PC-3 (cell line): ENCODE measurements at regions not wholly inside any gene's neighbourhood (a gene's known extent, or its start where the extent isn't known, plus 50 kb on each side); places are given as distances from the start of the nearest gene placed in this dataset.

Source experiments
- ATAC-seq: fragments of 200-7000 bp; cut with Tn5 transposase; 2 replicates; pipeline ENCODE4 v1.9.1; 2020; ENCODE audit warnings: mild to moderate bottlenecking, moderate library complexity
- BruUV-seq: library from RNA; stranded (reverse); fragments of 400-500 nt; replicated peaks from 2 replicates; lab custom pipeline; 2021; lab: Mats Ljungman, UMichigan
- CTCF ChIA-PET: fragments of 300-600 bp; sonication (Branson Sonifier 250); formaldehyde crosslinking; loops from one replicate; lab custom pipeline; 2022; ENCODE audit warnings: antibody characterized with exemption; lab: Charles Lee
- POLR2A ChIA-PET: fragments of 300-600 bp; sonication (Branson Sonifier 250); formaldehyde crosslinking; loops from one replicate; lab custom pipeline; 2022; ENCODE audit warnings: antibody characterized with exemption; ENCODE audit not compliant: unreplicated experiment; lab: Charles Lee
- DNase-seq: peaks from one replicate; pipeline ENCODE4 v3.0.0-alpha.2; 2015
- H2AFZ ChIP-seq: fragments of 300-600 bp; sonication (generic); 2 replicates; pipeline ENCODE4 v1.6.0; 2016; ENCODE audit warnings: antibody characterized with exemption, low read length
- H3F3A ChIP-seq: fragments of 300-600 bp; sonication (generic); one replicate; pipeline ENCODE4 v1.6.0; 2017; ENCODE audit warnings: antibody characterized with exemption, low read length, control low read depth, mild to moderate bottlenecking; ENCODE audit not compliant: unreplicated experiment
- H3K27ac ChIP-seq: fragments of 300-600 bp; sonication (generic); 2 replicates; pipeline ENCODE4 v1.5.1; 2016; ENCODE audit warnings: mild to moderate bottlenecking, low read length
- H3K27me3 ChIP-seq: fragments of 300-600 bp; sonication (generic); 2 replicates; pipeline ENCODE4 v1.6.1; 2016; ENCODE audit warnings: low read length, mixed read lengths
- H3K36me3 ChIP-seq: fragments of 300-600 bp; sonication (generic); 2 replicates; pipeline ENCODE4 v1.6.1; 2016; ENCODE audit warnings: low read depth, mixed run types, low read length, mixed read lengths
- H3K4me1 ChIP-seq: fragments of 300-600 bp; sonication (generic); 2 replicates; pipeline ENCODE4 v1.5.1; 2016; ENCODE audit warnings: low read length; ENCODE audit not compliant: insufficient read depth
- H3K4me2 ChIP-seq: fragments of 300-600 bp; sonication (generic); 2 replicates; pipeline ENCODE4 v1.6.0; 2016; ENCODE audit warnings: low read length
- H3K4me3 ChIP-seq: fragments of 300-600 bp; sonication (generic); 2 replicates; pipeline ENCODE4 v1.5.1; 2016; ENCODE audit warnings: mild to moderate bottlenecking, low read length, mixed read lengths
- H3K79me2 ChIP-seq: fragments of 300-600 bp; sonication (generic); 2 replicates; pipeline ENCODE4 v1.6.1; 2017; ENCODE audit warnings: low read length, mixed read lengths
- H3K9ac ChIP-seq: fragments of 300-600 bp; sonication (generic); 2 replicates; pipeline ENCODE4 v1.6.0; 2016; ENCODE audit warnings: mild to moderate bottlenecking, low read length
- H3K9me2 ChIP-seq: fragments of 300-600 bp; sonication (generic); replicated peaks from 2 replicates; pipeline ENCODE4 v1.6.1; 2016; ENCODE audit warnings: mixed run types, low read length, mixed read lengths
- H3K9me3 ChIP-seq: fragments of 300-600 bp; sonication (generic); 2 replicates; pipeline ENCODE4 v1.6.1; 2016; ENCODE audit warnings: low read length, mixed read lengths
- H4K20me1 ChIP-seq: fragments of 300-600 bp; sonication (generic); 2 replicates; pipeline ENCODE4 v1.6.1; 2016; ENCODE audit warnings: low read length, mixed read lengths
- EZH2 ChIP-seq: fragments of 300-600 bp; sonication (generic); IDR thresholded peaks from one replicate; pipeline ENCODE4 v1.6.1; 2017; ENCODE audit warnings: antibody characterized with exemption, mild to moderate bottlenecking, low read length; ENCODE audit not compliant: unreplicated experiment
- EZH2phosphoT487 ChIP-seq: fragments of 300-600 bp; sonication (generic); IDR thresholded peaks from 2 replicates; pipeline ENCODE4 v1.6.1; 2018; ENCODE audit warnings: mild to moderate bottlenecking, antibody characterized with exemption, low read length, borderline replicate concordance
- intact Hi-C: fragments of 100-400 bp; cut with micrococcal nuclease; formaldehyde crosslinking; loops from 2 replicates; pipeline ENCODE4 v1.9.0; 2023
- TF ChIP-seq, protein P1 (sequence below): fragments of 300-600 bp; sonication (generic); conservative IDR thresholded peaks from 2 replicates; pipeline ENCODE4 v1.5.1; 2017; ENCODE audit warnings: antibody characterized with exemption, low read depth, mild to moderate bottlenecking, low read length

DNA sequence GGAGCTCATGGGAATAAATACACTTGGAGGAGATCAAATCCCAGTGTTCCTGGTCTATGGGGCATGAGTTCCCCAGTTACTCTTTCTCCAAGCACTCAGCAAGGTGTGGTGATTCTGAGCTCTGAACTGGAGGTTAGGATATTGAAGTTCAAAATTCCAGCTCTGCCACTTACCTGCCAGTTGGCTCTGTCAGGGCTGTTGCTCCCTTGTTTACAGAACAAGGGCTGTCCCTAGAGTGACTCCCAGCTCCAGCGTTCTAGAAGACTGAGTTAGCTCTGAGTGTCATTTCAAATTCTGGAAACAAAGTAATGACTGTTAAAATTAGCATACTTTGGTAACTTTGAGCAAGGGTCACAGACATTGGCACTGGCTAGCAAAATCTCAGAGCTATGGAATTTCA, 69.7 kb upstream of the ZBED5 start:
- Histone ChIP-seq H3K36me3 (no peaks in the 10 kb centered on the region), H3K4me2 (peak overlapping the region; percentile 66), H3K27ac (peak overlapping the region; percentile 92), H3F3A (peaks cover 11% of the 10 kb centered on the region), H3K79me2 (peaks cover 15% of the 10 kb centered on the region), H2AFZ (peak overlapping the region; percentile 33), H3K9ac (peak overlapping the region; percentile 53), H3K9me2 (no peaks in the 10 kb centered on the region), H3K4me3 (peak overlapping the region; percentile 45; the same call in 1 of the 2 replicates), H3K27me3 (no peaks in the 10 kb centered on the region), H3K4me1 (peaks cover 66% of the 10 kb centered on the region), H4K20me1 (no peaks in the 10 kb centered on the region), H3K9me3 (no peaks in the 10 kb centered on the region)
- no TSS peak for BruUV-seq
- peak; percentile 8 for ATAC-seq
- ChIA-PET CTCF (interaction anchor here (0.6 to 1.2 kb wide), 4 partner anchors 21 to 135 kb away, joined by 3 to 4 read pairs (median 3); no protein-coding TSS in a partner anchor), POLR2A (interaction anchor here (0.6 to 1.5 kb wide), 6 partner anchors 15 to 119 kb away, joined by 3 to 25 read pairs (median 6); partner anchors contain the start of genes EIF4G2 and ZBED5)
- DNase-seq: peak; percentile 84
- intact Hi-C loops: loop anchor here (1.0 kb wide), 1 partner anchor 27 kb away; no protein-coding TSS in a partner anchor
- TF ChIP-seq, protein P1, sequence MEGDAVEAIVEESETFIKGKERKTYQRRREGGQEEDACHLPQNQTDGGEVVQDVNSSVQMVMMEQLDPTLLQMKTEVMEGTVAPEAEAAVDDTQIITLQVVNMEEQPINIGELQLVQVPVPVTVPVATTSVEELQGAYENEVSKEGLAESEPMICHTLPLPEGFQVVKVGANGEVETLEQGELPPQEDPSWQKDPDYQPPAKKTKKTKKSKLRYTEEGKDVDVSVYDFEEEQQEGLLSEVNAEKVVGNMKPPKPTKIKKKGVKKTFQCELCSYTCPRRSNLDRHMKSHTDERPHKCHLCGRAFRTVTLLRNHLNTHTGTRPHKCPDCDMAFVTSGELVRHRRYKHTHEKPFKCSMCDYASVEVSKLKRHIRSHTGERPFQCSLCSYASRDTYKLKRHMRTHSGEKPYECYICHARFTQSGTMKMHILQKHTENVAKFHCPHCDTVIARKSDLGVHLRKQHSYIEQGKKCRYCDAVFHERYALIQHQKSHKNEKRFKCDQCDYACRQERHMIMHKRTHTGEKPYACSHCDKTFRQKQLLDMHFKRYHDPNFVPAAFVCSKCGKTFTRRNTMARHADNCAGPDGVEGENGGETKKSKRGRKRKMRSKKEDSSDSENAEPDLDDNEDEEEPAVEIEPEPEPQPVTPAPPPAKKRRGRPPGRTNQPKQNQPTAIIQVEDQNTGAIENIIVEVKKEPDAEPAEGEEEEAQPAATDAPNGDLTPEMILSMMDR: no peak
- TF ChIP-seq EZH2phosphoT487: no peak
- TF ChIP-seq EZH2: no peak

- peak; percentile 90 for DNase-seq
- ATAC-seq: peak; percentile 17
- H3K9ac ChIP-seq: peak overlapping the region; percentile 53
- no TSS peak for BruUV-seq
- no peak overlapping the region for H2AFZ ChIP-seq
- peaks cover 11% of the 10 kb centered on the region for H3F3A ChIP-seq
- H3K9me3 ChIP-seq: no peaks in the 10 kb centered on the region
- ChIA-PET CTCF (interaction anchor here (0.6 to 1.2 kb wide), 3 partner anchors 27 to 134 kb away, joined by 3 to 4 read pairs (median 3); no protein-coding TSS in a partner anchor), POLR2A (interaction anchor here (0.6 to 1.5 kb wide), 5 partner anchors 15 to 118 kb away, joined by 3 to 25 read pairs (median 7); partner anchors contain the start of genes EIF4G2 and ZBED5)
- H3K9me2 ChIP-seq: no peaks in the 10 kb centered on the region
- H4K20me1 ChIP-seq: no peaks in the 10 kb centered on the region
- no peak overlapping the region for H3K4me3 ChIP-seq
- peaks cover 11% of the 10 kb centered on the region for H3K79me2 ChIP-seq
- no peaks in the 10 kb centered on the region for H3K27me3 ChIP-seq
- H3K4me2 ChIP-seq: peak overlapping the region; percentile 66
- H3K27ac ChIP-seq: peak overlapping the region; percentile 92
- H3K4me1 ChIP-seq: peaks cover 60% of the 10 kb centered on the region
- TF ChIP-seq EZH2phosphoT487 (no peak), EZH2 (no peak)
- TF ChIP-seq, protein P1: no peak
- intact Hi-C loops: loop anchor here (1.0 kb wide), 1 partner anchor 27 kb away; no protein-coding TSS in a partner anchor
- no peaks in the 10 kb centered on the region for H3K36me3 ChIP-seq
Measured at GRCh38 chr11:10926801-10927211, 69.0 kb upstream of the ZBED5 start.
